ENCODE measurements at regions not wholly inside any gene's neighbourhood (a gene's known extent, or its start where the extent isn't known, plus 50 kb on each side); places are given as distances from the start of the nearest gene placed in this dataset.

DNA sequence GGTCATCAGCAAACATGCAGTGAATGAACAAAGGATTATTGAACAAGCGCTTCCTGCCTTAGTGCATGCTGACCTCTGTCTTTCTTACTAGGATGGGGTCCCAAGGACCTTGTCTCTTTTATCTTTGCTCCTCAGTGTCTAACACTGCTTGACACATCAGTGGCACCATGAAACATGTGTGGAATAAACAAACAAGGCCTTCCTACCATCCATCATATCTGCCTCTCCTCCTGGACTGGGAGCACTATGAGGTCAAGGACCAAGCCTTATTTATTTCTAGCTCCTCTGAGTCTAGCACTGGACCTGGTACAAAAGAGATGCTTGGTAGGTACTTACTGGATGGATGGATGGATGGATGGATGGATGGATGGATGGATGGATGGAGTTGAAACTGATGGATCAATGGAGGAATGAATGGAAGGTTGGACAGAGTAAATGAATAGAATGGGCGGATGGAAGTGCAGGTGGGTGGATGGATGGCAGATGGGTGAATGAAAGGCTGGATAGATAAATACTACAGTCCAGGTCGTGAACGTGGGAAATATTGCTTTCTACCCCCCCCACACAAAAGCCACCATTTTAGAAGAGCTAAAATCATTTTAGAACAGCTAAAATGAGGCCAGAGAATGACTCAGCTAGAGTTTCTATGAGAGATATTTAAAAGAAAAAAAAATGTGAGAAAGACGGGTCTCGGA, 104.1 kb upstream of the PTPN1 start:
- no peak for DNase-seq (ENCODE audit: low read depth in 2 of 2)

DNA sequence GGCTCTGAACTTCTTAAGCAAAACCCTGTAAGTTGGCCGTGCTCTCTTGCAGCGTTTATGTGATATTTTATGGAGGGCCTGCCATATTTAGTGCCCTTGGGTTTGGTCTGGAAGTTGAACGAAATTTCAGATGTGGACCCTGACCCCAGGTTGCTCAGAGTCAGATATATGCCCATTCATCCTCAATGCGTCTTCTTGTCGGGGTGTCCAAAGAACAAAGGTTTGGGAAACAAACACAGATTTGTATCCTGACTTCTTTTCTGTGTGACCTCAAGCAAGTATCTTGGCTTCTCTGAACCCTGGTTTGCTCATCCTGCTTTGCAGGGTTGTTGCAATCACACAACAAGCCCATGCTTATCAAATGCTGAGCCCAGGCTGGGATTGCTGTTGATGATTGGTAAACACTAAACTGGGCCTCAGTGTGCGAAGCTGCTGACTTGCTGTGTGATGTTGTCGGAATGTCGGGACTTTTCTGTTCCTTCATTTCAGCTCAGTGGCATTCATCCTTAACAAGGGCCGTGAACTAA, 103.5 kb upstream of the PTPN1 start:
- DNase-seq (ENCODE audit: low read depth in 2 of 2): no peak

DNA sequence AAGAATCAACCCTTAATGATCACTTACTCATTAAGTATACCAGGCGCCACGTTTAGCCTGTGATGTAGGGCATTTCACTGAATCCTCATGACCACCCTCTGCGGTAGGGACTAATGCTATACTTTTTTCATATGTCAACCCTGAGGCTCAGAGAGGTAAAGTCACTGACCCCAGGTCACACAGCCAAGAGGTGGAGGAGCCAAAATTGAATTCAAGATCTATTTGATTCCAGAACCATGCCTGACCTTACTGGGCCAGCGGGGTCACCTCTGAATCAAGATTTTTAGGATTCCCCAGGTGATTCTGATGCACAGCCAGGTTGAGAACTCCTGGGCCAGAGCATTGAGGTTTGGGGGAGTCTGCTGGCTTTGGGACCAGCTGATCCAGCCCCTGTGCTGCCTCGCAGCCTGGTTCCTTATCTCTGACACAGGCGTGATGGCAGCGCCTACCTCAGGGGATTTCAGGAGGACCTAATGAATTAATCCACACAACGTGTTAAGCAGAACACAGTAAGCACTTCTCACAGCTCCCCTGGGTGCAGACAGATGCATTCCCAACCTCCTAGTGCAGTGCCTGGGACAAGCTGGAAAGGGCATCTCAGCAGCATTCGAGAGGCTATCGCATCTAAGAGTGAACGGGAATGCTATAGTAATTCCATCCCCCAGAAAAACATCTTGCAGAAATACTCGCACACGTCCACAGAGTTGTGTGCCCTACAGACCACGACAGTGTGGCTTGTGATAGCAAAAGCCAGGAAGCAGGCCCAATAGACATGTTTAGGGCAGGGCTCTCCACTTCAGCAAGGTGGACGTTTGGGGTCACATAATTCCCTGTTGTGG, 101.4 kb upstream of the PTPN1 start:
- no peak for DNase-seq (ENCODE audit: low read depth in 2 of 2)

DNA sequence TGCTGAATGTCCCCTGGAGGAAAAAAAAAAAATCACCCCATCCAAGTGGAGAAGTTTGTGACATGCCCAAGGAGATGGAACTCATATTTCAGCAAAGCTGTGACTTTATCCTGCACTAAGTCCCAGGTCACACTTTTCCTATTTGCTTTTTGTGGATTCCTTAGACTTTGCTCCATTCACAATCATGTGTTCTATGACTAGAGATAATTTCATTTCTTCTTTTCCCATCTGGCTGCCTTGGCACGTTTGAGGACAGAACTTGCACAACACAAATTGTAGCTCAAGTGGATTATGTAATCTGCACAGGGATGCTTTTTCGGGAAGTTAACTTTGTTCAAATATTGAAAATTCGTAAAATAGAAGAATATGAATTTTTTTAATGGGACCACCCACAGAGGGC, 100.7 kb upstream of the PTPN1 start:
- DNase-seq (ENCODE audit: low read depth in 2 of 2): no peak

DNA sequence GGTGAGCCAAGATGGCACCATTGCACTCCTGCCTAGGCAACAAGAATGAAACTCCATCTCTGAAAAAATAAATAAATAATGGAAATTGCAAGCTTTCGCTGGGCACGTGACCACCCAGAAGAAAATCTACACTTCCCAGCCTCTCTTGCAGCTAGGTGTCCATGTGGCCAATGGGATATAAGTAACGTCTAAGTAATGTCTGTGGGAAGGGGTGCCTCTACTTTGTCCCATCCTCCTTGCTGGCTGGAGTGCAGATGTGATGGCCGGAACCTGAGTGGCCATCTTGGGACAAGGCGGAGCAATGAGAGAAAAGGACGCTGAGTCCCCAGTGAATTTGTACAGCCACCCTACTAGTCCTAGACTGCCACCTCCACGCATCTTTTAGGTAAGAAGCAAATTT, 99.8 kb upstream of the PTPN1 start:
- no peak for DNase-seq (ENCODE audit: low read depth in 2 of 2)

DNA sequence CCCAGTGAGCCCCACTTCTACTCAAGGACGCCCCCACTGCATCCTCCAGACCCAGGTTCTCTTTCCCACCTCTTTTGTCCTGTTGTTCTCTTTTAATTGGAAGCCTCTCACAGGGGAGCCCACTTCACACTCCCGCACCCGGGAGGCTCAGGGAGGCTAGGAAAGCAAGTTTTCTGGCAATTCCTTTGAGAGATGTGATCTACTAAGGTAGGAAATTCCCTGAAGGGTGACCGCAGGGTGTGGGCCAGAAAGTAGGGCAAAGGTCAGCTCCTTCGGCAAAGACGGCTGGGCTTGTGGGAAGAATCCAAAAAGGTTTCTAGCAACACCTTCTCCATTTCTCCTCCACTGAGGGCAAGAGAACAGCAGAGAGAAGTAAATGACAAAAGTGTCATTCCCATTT, 98.1 kb upstream of the PTPN1 start:
- DNase-seq (ENCODE audit: low read depth in 2 of 2): no peak

DNA sequence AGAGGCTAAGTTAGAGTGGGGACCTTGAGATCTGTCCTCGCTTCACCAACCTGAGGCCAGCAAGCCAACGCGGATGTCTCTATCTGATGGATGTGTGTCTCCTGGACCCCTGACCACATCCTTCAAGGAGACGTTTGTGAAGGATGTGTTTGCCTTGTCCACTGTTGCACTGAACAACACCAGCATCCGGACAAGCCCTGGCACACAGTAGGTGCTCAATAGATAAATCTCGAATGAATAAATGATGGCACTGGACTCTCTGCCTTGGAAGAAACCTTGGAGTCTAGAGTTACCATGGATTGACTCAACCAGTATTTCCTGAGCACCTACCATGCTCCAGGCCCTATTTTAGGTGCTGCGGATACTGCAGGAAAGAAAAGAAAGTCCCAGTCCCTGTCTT, 97.7 kb upstream of the PTPN1 start:
- DNase-seq (ENCODE audit: low read depth in 2 of 2): no peak

DNA sequence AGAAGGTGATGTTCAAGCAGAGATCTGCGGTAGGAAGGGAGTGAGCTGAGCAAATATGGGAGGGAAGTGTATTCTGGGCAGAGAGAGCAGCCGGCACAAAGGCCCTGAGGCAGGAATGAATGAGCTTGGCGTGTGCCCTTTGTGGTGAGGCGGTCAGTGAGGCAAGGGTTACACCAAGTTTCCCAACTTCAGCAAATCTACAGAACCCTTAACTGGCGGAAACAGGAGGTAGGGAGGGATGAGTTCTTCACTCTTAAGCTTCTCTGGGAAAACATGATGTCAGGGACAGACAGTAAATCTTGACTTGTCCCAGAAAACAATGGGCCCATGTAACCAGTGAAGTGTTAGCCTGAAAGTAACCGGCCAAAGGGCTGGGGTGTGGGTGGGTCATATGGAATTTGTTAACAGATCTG, 97.1 kb upstream of the PTPN1 start:
- DNase-seq (ENCODE audit: low read depth in 2 of 2): no peak

DNA sequence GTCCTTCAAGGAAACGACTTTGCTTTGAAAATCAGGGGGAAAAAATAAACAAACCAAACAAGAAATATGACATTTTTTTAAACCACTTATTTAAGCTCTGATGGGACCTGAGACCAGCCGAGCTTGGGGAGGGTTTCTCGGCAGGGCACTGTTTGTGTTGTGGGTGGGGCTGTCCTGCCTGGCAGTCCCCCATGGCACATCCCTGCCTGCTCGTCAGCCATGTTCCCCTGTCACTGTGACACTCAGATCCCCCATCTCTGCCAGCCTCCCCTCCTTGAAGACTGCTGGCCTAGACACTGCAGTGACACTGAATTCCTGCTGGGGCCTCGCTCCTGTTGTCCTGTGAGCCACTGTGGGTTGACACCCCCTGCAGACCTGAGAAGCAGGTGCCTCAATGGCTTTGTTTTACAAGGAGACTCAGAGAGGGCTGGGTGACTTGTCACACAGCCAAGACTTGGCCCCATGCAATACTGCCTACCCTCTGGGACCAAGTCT, 95.1 kb upstream of the PTPN1 start:
- no peak for DNase-seq (ENCODE audit: low read depth in 2 of 2)

DNA sequence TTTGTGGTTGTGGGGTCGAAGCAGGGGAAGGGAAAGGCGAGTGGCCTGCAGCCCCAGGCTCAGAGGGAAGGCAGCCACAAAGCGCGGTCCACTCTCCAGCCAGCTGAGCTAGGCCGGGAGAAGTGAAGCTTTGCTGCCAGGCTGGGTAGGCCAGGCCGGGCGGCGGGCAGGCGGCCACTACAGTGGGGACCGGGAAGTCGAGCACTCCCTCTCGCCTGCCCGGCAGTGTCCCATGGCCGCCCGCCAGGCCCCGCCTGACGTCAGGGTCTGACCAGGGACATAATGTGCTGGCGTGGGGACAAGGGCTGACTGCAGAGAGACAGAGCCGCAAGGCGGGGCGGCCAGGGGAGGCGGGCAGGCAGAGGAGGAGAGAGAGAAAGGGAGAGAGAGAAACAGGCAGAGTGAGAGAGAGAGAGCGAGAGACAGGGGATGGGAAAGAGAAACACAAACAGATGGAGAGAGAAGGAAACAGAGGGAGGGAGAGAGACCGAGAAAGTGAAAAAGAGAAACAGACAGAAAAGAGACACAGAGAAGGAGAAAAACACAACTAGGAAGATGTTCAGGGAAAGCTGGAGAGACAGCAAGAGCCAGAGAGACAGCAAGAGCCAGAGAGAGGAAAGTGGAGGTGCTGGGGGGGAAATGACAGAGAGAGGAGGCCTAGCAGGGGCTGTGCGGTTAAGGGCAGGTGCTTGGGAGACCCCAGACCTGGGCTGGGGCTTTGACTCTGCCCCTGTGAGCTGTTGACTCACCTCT, 94.5 kb upstream of the PTPN1 start:
- no peak for DNase-seq (ENCODE audit: low read depth in 2 of 2)

DNA sequence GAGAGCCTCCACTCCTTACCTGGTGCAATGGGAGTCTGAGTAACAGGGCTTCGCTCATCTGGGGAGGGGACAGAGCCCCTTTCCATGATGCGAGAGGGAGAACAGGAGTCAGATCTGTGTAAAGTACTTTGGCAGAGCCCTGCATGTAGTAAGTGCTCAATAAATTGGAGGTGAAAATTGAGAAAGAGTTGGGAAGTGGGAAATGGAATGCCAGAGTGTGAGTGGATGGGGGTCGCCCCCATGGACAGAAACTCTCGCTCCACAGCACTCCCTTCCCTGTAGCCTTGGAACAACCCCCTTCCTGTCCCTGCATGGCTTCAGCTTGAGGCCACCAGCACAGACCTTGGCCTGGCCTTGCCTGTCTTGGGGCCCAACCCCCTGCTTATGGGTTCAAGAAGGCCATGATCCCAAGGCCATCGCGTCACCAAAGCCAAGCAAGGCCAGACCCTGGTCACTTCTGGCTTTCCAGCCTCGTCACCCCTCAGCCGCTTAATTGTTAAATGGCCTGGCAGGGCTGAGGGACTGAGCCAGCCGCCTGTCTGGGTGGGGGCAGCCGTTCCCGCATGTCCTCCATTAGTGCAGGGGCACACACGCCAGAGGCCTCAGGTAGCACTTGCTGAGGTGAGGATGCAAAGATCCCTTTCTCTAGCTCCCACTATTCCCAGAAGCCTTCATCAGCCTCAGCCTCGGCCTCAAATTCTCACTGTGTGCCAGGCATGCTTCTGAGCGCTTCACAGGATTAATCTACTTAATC, 93.7 kb upstream of the PTPN1 start:
- no peak for DNase-seq (ENCODE audit: low read depth in 2 of 2)

DNA sequence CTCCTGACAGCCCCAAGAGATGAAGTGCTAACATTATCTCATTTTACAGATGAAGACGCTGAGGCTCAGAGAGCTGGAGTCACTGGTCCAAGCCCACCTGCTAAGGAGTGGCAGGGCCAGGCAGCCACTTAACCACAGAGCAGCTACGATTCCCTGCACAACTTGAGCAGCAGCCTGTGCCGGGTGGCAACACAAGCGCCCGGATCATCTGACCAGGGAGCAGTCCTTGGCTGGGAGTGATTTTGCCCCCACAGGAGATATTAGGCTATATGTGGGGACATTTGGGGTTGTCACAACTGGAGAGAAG, 93.2 kb upstream of the PTPN1 start:
- DNase-seq (ENCODE audit: low read depth in 2 of 2): no peak

DNA sequence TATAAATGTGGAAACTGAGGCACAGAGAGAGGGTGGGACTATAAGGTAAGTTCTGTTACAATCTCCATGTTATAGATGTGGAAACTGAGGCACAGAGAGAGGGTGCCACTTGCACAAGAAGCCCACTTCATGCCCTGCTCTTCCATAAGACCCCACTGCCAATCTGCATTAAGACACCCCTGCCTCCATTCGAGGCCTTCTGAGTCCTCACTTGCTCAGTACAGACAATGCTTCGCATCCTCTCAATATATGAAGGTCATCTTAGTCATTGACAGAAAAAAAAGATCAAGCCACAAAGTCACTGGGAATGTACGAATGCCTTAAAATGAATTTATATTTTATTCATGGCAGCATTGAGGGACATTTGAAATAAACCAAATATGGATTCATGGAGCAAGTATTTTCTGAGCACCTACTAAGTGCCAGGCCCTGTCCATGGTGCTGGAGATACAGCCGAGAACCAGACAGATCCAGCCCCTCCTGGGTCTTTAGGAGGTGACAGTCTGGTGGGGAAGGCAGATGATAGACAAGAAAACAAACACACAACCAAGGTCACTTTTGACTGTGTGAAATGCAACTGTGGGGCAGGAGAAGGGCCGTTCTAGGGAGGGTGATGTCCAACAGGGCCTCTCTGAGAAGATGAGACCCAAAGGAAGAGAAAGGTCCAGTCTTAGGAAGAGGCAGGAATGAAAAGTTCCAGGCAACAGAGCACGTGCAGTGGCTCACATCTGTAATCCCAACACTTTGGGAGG, 92.5 kb upstream of the PTPN1 start:
- no peak for DNase-seq (ENCODE audit: low read depth in 2 of 2)

DNA sequence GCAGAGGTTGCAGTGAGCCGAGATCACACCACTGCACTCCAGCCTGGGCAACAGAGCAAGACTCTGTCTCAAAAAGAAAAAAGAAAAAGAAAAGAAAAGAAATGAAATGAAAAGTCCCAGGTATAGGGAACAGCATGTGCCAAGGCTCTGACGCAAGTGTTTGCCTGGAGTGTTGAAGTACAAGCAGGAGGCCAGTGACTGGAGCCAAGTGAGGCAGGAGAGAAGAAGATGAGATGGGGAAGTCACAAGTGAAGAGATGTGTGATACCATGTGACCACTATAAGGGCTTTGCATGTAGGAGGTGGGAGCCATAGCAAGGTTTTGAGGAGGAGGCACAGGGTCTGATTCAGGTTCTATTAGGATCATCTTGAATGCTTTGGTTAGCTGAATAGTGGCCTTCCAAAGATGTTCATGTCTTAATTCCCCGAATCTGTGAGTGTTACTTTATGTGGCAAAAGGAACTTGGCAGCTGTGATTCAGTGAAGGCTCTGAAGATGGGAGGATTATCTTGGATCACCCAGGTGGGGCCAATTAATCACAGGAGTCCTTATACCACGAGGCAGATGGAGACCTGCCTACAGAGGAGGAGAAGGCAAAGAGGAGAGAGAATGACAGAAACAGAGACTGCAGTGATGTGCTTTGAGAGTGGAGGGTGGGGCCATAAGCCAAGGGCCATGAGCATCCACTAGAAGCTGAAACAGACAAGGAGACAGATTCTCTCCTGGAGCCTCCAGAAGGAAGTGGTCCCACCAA, 91.1 kb upstream of the PTPN1 start:
- DNase-seq (ENCODE audit: low read depth in 2 of 2): no peak

DNA sequence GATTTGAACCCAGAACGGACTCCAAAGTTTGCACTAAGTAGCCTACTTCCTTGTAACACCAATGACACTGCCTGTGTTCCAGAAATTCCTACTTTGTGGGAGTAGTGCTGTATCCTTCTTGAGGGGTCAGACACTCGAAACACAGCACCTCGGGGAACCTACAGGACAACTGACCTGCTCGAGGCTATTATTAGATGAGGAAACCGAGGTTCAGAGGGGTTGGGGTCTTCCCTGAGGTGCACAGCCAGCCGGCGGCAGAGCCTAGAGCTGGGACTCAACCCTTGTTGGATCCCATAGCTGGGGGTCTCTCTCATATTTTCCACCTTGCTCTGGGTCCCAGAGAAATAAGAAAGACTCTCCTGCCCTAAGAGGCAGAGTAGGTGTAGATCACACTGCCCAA, 89.8 kb upstream of the PTPN1 start:
- no peak for DNase-seq (ENCODE audit: low read depth in 2 of 2)

DNA sequence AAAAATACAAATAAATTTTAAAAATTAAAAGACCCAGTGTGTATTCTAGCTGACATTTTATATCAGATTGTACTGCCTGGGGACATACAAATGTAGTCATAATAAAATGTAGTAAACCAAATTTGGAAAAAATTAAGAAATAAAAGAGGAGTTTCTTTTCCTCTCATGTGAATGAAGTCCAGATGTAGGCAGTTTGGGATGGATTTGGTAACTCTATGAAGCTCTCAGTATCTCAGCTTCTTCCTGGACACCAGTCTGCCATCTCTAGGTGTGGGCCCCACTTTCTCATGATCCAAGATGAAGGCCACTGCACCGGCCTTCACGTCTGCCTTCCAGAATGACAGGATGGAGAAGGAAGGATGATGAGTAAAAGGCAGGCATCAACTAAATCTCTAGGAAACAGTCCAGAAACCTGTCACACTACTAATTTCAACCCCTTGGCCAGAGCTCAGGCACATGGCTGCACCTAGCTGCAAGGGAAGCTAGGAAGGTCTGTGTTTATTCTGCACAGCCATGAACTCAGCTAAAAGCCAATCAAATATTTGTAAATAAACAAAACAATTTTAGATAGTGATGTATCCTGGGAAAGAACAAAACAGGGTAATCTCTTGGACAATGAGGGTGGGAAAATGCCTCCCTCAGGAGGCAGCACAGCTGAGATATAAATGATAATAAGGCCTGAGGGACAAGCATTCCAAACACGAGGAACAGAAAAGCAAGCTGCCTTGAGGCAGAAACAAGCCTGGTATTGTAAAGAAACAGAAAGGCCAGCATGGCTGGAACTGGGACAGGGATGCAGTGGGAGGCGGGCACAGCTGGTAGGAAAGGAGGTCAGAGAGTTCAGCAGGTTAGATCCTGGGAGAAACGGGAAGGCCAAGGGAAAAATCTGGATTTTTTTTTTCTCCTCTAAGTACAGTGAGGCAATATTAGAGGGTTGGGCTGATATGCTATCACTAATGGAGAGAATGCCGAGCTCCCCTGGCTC, 88.5 kb upstream of the PTPN1 start:
- DNase-seq (ENCODE audit: low read depth in 2 of 2): no peak

DNA sequence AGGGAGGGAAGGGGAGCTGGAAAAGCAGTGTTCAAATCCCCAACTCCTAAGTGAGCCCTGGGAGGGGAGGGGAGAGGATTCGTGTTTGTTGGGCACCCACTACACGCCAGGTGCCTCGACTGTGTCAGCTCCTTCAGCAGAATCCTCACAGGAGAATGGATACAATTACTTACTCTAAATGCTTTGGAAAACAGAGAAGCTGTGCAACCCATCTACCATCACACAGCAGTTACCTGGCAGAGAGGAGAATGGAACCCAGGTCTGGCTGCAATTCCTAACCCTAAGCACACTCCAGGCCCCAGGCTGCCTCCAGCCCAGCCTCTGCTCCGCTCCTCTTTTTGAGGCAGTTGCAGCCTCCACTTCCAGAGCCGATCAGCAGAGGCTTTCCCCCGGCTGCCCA, 86.4 kb upstream of the PTPN1 start:
- no peak for DNase-seq (ENCODE audit: low read depth in 2 of 2)

DNA sequence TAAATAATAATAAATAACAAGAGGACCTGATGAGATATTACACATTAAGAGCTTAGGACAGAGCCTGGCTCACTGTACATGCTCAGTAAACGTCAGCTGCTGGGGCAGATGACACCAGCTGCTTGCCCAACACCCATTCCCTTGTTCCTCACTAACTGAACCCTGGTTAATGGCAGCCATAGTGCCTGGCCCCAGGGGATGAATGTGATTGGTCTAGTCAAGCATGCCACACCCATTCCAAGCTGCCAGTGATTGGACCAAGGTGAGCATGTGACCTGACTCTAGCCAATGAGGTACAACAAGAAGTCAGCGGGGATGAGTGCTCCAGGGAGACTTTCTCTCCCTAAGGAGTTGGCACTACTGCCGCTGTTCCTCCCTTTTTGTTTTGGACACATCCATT, 85.1 kb upstream of the PTPN1 start:
- DNase-seq (ENCODE audit: low read depth in 2 of 2): no peak
